ENCODE measurements at regions not wholly inside any gene's neighbourhood (a gene's known extent, or its start where the extent isn't known, plus 50 kb on each side); places are given as distances from the start of the nearest gene placed in this dataset.

GRCh38 chr1:69223156-69223555 is 344.6 kb upstream of the LRRC7 start:
- no peak overlapping the region for H3K27ac ChIP-seq
- DNase-seq, result no peak
- TF ChIP-seq POLR2A (IDR thresholded peaks at IDR 0.05), result no peak
- no peak for TF ChIP-seq CTCF (IDR thresholded peaks at IDR 0.05)
- WGBS, 2 donors, result 50 to 58% methylated on average over 1 of the region's 1 CpG
- H3K36me3 ChIP-seq (ENCODE audit: low read depth, missing control alignments), result no peaks in the 10 kb centered on the region
- no peaks in the 10 kb centered on the region for H3K9me3 ChIP-seq
- H3K27me3 ChIP-seq, result no peaks in the 10 kb centered on the region
- no peak overlapping the region for H3K4me3 ChIP-seq
- no peaks in the 10 kb centered on the region for H3K4me1 ChIP-seq
- intact Hi-C loops (cut with DNase I; ENCODE audit: low total_unique reads), result no loop called here

DNA sequence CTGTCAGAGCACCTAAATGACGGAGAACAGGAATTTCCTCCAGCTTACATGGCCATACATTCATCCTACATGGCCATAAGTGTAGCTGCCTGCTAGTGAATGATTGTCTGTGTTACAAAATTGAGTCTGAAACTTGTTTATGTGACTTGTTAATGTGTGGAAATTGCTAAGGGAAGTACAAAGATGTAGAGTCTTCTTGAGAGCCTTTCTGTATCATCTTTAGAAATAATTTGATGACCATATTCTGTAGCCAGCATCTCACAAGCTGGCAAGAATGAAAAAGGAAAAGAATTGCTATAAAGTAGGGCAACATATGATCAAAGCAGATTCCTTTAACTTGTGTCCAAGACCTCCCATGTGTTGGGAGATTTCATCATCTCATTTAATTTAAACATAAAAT is 339.2 kb upstream of the LRRC7 start:
- WGBS, 2 donors, result 0 to 44% methylated on average over 1 of the region's 1 CpG
- Histone ChIP-seq H3K36me3 (ENCODE audit: low read depth, missing control alignments) (no peaks in the 10 kb centered on the region), H3K4me1 (no peaks in the 10 kb centered on the region), H3K27ac (no peak overlapping the region), H3K9me3 (no peaks in the 10 kb centered on the region), H3K27me3 (no peaks in the 10 kb centered on the region), H3K4me3 (no peak overlapping the region)
- no peak for DNase-seq
- TF ChIP-seq POLR2A (IDR thresholded peaks at IDR 0.05) (no peak), CTCF (IDR thresholded peaks at IDR 0.05) (no peak)
- intact Hi-C loops (cut with DNase I; ENCODE audit: low total_unique reads), result no loop called here

- TF ChIP-seq POLR2A (IDR thresholded peaks at IDR 0.05) (no peak), CTCF (IDR thresholded peaks at IDR 0.05) (no peak)
- H3K27me3 ChIP-seq, result no peaks in the 10 kb centered on the region
- no peaks in the 10 kb centered on the region for H3K4me1 ChIP-seq
- H3K36me3 ChIP-seq (ENCODE audit: low read depth, missing control alignments), result no peaks in the 10 kb centered on the region
- no peak for DNase-seq
- H3K9me3 ChIP-seq, result no peaks in the 10 kb centered on the region
- H3K4me3 ChIP-seq, result no peak overlapping the region
- intact Hi-C loops (cut with DNase I; ENCODE audit: low total_unique reads), result no loop called here
- no peak overlapping the region for H3K27ac ChIP-seq
Measured at GRCh38 chr1:69230208-69230607, 337.5 kb upstream of the LRRC7 start.

DNA sequence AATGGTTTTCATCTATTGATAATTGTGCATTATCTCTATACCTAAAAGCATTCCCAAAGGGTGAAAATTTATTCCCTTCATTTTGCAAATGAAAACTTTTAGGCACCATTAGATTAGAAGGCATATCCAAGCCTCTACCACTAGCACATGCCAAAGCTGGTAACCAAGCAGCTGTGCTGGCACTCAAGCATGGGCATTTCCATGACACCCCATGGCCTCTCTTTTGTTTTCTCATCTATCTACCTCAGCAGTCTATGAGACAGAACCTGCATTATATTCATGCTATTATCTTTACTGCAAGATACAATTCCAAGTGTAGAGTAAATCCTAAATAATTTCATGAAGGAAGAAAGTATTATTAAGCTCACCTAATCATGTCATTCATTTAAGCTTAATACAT is 334.3 kb upstream of the LRRC7 start:
- DNase-seq, result no peak
- H3K27me3 ChIP-seq, result no peaks in the 10 kb centered on the region
- TF ChIP-seq POLR2A (IDR thresholded peaks at IDR 0.05) (no peak), CTCF (IDR thresholded peaks at IDR 0.05) (no peak)
- H3K4me3 ChIP-seq, result no peak overlapping the region
- no peak overlapping the region for H3K27ac ChIP-seq
- no peaks in the 10 kb centered on the region for H3K36me3 ChIP-seq (ENCODE audit: low read depth, missing control alignments)
- no peaks in the 10 kb centered on the region for H3K9me3 ChIP-seq
- intact Hi-C loops (cut with DNase I; ENCODE audit: low total_unique reads), result no loop called here
- no peaks in the 10 kb centered on the region for H3K4me1 ChIP-seq

DNA sequence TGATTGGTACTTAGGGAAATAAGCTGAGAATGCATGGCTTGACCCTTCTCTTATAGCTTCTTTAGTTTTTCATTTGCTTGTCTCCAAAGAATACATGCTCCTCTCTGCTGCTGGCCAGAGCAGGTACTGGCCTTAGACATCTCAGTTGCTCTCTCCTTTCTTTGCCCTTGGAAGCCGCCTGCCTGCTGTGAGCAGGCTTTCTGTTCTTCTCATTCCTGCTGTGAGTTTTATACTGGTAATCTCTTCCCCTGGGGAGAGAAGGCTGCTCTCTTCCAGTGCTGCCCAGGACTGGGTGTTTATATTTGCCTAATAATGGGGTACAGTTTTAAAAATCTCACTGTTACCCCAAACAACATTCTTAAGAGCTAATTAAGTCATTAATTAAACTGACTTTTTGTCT is 323.5 kb upstream of the LRRC7 start:
- 83 to 88% methylated on average over 1 of the region's 1 CpG for WGBS, 2 donors
- Histone ChIP-seq H3K4me1 (no peaks in the 10 kb centered on the region), H3K27ac (no peak overlapping the region), H3K36me3 (ENCODE audit: low read depth, missing control alignments) (no peaks in the 10 kb centered on the region), H3K27me3 (no peaks in the 10 kb centered on the region), H3K9me3 (no peaks in the 10 kb centered on the region), H3K4me3 (no peak overlapping the region)
- TF ChIP-seq POLR2A (IDR thresholded peaks at IDR 0.05), result no peak
- intact Hi-C loops (cut with DNase I; ENCODE audit: low total_unique reads), result no loop called here
- no peak for DNase-seq
